Ramos (cell line): ENCODE measurements at regions not wholly inside any gene's neighbourhood (a gene's known extent, or its start where the extent isn't known, plus 50 kb on each side); places are given as distances from the start of the nearest gene placed in this dataset.
"Not testable (repeated sequence)": the region's sequence is repeated elsewhere in the genome, so short reads cannot be mapped to it uniquely, and the experiment has no call there.

Experiments
- in situ Hi-C: fragments of 300-500 bp; cut with MboI; formaldehyde crosslinking; loops from one replicate; pipeline ENCODE4 v1.14.3; 2022; ENCODE audit warnings: low sequenced_read_pairs; ENCODE audit not compliant: unreplicated experiment

- in situ Hi-C loops: not testable (repeated sequence)
Measured at GRCh38 chr22:23446194-23446593, 133.9 kb downstream of the IGLL1 start.

- in situ Hi-C loops: not testable (repeated sequence)
Measured at GRCh38 chr22:23443905-23444304, 136.2 kb downstream of the IGLL1 start.

GRCh38 chr22:23439581-23439980 is 140.5 kb downstream of the IGLL1 start:
- in situ Hi-C loops: not testable (repeated sequence)

GRCh38 chr22:23438216-23438615 is 141.9 kb downstream of the IGLL1 start:
- in situ Hi-C loops: no loop called here

GRCh38 chr22:23437779-23438178 is 142.3 kb downstream of the IGLL1 start:
- in situ Hi-C loops: no loop called here

GRCh38 chr22:23437107-23437395 is 143.0 kb downstream of the IGLL1 start:
- in situ Hi-C loops: not testable (repeated sequence)

GRCh38 chr22:23436354-23437106 is 143.6 kb downstream of the IGLL1 start:
- in situ Hi-C loops: not testable (repeated sequence)

- in situ Hi-C loops: not testable (repeated sequence)
Measured at GRCh38 chr22:23435186-23435585, 144.9 kb downstream of the IGLL1 start.

GRCh38 chr22:23434198-23434830 is 145.8 kb downstream of the IGLL1 start:
- in situ Hi-C loops: not testable (repeated sequence)

- in situ Hi-C loops: not testable (repeated sequence)
Measured at GRCh38 chr22:23433127-23434005, 146.7 kb downstream of the IGLL1 start.

GRCh38 chr22:23432719-23433118 is 147.4 kb downstream of the IGLL1 start:
- in situ Hi-C loops: not testable (repeated sequence)

GRCh38 chr22:23431337-23432072 is 148.6 kb downstream of the IGLL1 start:
- in situ Hi-C loops: no loop called here

GRCh38 chr22:23424551-23425068 is 155.5 kb downstream of the IGLL1 start:
- in situ Hi-C loops: not testable (repeated sequence)

GRCh38 chr22:23424031-23424430 is 156.1 kb downstream of the IGLL1 start:
- in situ Hi-C loops: no loop called here

GRCh38 chr22:23422281-23422680 is 157.8 kb downstream of the IGLL1 start:
- in situ Hi-C loops: not testable (repeated sequence)

GRCh38 chr22:23421300-23421699 is 158.8 kb downstream of the IGLL1 start:
- in situ Hi-C loops: not testable (repeated sequence)

GRCh38 chr22:23419931-23420330 is 160.2 kb downstream of the IGLL1 start:
- in situ Hi-C loops: loop anchor here (10.0 kb wide), 1 partner anchor 115 kb away; no protein-coding TSS in a partner anchor

- in situ Hi-C loops: loop anchor here (10.0 kb wide), 1 partner anchor 116 kb away; no protein-coding TSS in a partner anchor
Measured at GRCh38 chr22:23419171-23419570, 160.9 kb downstream of the IGLL1 start.

- in situ Hi-C loops: loop anchor here (10.0 kb wide), 1 partner anchor 117 kb away; no protein-coding TSS in a partner anchor
Measured at GRCh38 chr22:23418159-23418788, 161.8 kb downstream of the IGLL1 start.
